ENCODE measurements at regions not wholly inside any gene's neighbourhood (a gene's known extent, or its start where the extent isn't known, plus 50 kb on each side); places are given as distances from the start of the nearest gene placed in this dataset.

DNA sequence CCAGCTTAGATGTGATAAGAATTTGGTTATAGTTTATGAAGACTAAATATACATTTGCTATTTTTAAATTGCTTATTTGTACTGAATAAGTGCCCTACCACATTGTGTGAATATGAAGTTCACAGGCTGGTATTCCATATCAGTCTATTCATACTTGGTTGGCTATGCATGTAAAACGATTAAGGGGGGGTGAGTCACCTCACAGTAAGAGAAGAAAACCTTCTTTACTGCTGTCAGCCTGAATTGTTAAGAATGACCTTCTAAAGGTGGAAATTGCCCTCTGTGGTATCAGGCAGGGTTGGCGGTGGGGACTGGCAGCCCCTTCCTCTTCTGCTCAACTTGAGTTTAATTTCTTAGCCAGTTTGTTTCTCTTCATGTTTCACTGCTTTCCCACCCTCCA lies 127.0 kb upstream of the RPS23 start:
- Histone ChIP-seq H3K4me2 (ENCODE audit: low read length) (no peak overlapping the region), H3K36me3 (ENCODE audit: insufficient read depth, low read length) (no peaks in the 10 kb centered on the region), H2AFZ (ENCODE audit: low read length) (no peak overlapping the region), H3K9me3 (ENCODE audit: low read length) (no peaks in the 10 kb centered on the region), H3K4me1 (ENCODE audit: insufficient read depth, low read length, poor library complexity, severe bottlenecking) (no peaks in the 10 kb centered on the region), H3K79me2 (ENCODE audit: insufficient read depth, low read depth, low read length) (no peaks in the 10 kb centered on the region), H3K9me2 (ENCODE audit: insufficient read depth, low read length) (no peaks in the 10 kb centered on the region), H3K4me3 (ENCODE audit: low read depth, low read length, poor library complexity, severe bottlenecking) (no peak overlapping the region), H4K20me1 (ENCODE audit: insufficient read depth, low read length) (no peaks in the 10 kb centered on the region), H3K27ac (ENCODE audit: low read depth, low read length, poor library complexity, severe bottlenecking) (no peak overlapping the region)
- BruUV-seq (replicated peaks): no TSS peak
- ChIA-PET CTCF (ENCODE audit: unreplicated experiment) (no interaction called here), POLR2A (no interaction called here)
- DNase-seq (ENCODE audit: low spot score): no peak
- TF ChIP-seq EZH2phosphoT487 (IDR thresholded peaks at IDR 0.05; ENCODE audit: borderline replicate concordance, low read depth, low read length) (no peak), CTCF (conservative IDR thresholded peaks at IDR 0.05; ENCODE audit: low read length) (no peak)
- intact Hi-C loops (cut with micrococcal nuclease; ENCODE audit: unreplicated experiment): no loop called here

DNA sequence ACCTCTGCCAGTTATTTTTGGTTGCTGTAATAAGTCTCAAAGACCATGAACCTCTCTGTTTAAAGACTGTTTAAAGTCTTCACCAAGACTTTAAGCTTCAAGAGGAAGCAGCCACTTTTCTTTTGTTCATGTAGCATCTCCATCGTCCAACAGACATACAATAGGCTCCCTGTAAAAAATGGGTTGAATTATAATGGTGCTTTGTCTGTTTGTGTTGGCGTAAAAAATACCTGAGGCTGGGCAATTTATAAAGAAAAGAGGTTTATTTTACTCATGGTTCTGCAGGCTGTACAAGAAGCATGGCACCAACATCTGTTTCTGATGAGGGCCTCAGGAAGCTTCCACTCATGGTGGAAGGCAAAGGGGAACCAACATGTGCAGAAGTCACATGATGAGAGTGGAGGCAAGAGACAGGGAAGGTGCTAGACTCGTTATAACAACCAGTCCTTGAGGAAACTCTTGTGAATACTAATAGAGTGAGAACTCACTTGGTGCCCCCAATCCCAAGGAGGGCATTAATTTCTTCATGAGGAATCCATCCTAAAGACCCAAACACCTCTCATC lies 126.3 kb upstream of the RPS23 start:
- intact Hi-C loops (cut with micrococcal nuclease; ENCODE audit: unreplicated experiment): no loop called here
- no peak overlapping the region for H3K27ac ChIP-seq (ENCODE audit: low read depth, low read length, poor library complexity, severe bottlenecking)
- ChIA-PET POLR2A (no interaction called here), CTCF (ENCODE audit: unreplicated experiment) (no interaction called here)
- H2AFZ ChIP-seq (ENCODE audit: low read length): no peak overlapping the region
- no peaks in the 10 kb centered on the region for H3K4me1 ChIP-seq (ENCODE audit: insufficient read depth, low read length, poor library complexity, severe bottlenecking)
- no peak for DNase-seq (ENCODE audit: low spot score)
- H3K9me3 ChIP-seq (ENCODE audit: low read length): no peaks in the 10 kb centered on the region
- no peak overlapping the region for H3K4me3 ChIP-seq (ENCODE audit: low read depth, low read length, poor library complexity, severe bottlenecking)
- no peaks in the 10 kb centered on the region for H3K36me3 ChIP-seq (ENCODE audit: insufficient read depth, low read length)
- BruUV-seq (replicated peaks): no TSS peak
- H3K9me2 ChIP-seq (ENCODE audit: insufficient read depth, low read length): no peaks in the 10 kb centered on the region
- no peaks in the 10 kb centered on the region for H4K20me1 ChIP-seq (ENCODE audit: insufficient read depth, low read length)
- no peak overlapping the region for H3K4me2 ChIP-seq (ENCODE audit: low read length)
- TF ChIP-seq CTCF (conservative IDR thresholded peaks at IDR 0.05; ENCODE audit: low read length) (no peak), EZH2phosphoT487 (IDR thresholded peaks at IDR 0.05; ENCODE audit: borderline replicate concordance, low read depth, low read length) (no peak)
- H3K79me2 ChIP-seq (ENCODE audit: insufficient read depth, low read depth, low read length): no peaks in the 10 kb centered on the region

DNA sequence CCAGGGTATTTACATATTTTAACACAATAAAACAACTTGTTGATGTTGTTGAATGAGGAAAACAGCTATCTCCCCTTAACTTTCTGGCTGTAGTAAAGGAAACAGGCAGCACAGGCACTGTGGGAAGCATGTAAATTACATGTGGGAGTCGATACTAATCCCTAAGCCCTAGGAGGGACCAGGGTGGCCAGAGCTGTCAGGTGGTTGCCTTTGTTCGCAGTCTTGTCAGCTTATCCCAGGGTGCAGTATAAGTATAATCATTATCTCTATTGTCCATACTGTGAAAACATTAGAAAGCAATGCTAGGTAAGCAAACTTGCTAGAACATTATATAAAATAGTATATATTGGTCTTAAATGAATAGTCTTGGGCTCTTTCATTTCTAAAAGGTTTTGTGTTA lies 125.6 kb upstream of the RPS23 start:
- Histone ChIP-seq H4K20me1 (ENCODE audit: insufficient read depth, low read length) (no peaks in the 10 kb centered on the region), H3K27ac (ENCODE audit: low read depth, low read length, poor library complexity, severe bottlenecking) (no peak overlapping the region), H3K36me3 (ENCODE audit: insufficient read depth, low read length) (no peaks in the 10 kb centered on the region), H3K4me3 (ENCODE audit: low read depth, low read length, poor library complexity, severe bottlenecking) (no peak overlapping the region), H3K79me2 (ENCODE audit: insufficient read depth, low read depth, low read length) (no peaks in the 10 kb centered on the region), H3K4me1 (ENCODE audit: insufficient read depth, low read length, poor library complexity, severe bottlenecking) (no peaks in the 10 kb centered on the region), H2AFZ (ENCODE audit: low read length) (no peak overlapping the region), H3K9me2 (ENCODE audit: insufficient read depth, low read length) (no peaks in the 10 kb centered on the region), H3K9me3 (ENCODE audit: low read length) (no peaks in the 10 kb centered on the region), H3K4me2 (ENCODE audit: low read length) (no peak overlapping the region)
- no peak for DNase-seq (ENCODE audit: low spot score)
- intact Hi-C loops (cut with micrococcal nuclease; ENCODE audit: unreplicated experiment): no loop called here
- BruUV-seq (replicated peaks): no TSS peak
- POLR2A ChIA-PET: no interaction called here
- TF ChIP-seq CTCF (conservative IDR thresholded peaks at IDR 0.05; ENCODE audit: low read length) (no peak), EZH2phosphoT487 (IDR thresholded peaks at IDR 0.05; ENCODE audit: borderline replicate concordance, low read depth, low read length) (no peak)
- CTCF ChIA-PET (ENCODE audit: unreplicated experiment): no interaction called here
